Retinal pigment epithelial cell (primary cell): ENCODE measurements at regions not wholly inside any gene's neighbourhood (a gene's known extent, or its start where the extent isn't known, plus 50 kb on each side); places are given as distances from the start of the nearest gene placed in this dataset.

Experiments used
- DNase-seq: peaks from one replicate; pipeline ENCODE4 v3.0.0-alpha.2; 2010; ENCODE audit warnings: low read depth
- H3K4me3 ChIP-seq: 2 replicates; pipeline ENCODE4 v1.5.1; 2011; ENCODE audit warnings: mild to moderate bottlenecking, low read length, control low read depth, moderate library complexity
- TF ChIP-seq, protein P1 (sequence below): conservative IDR thresholded peaks from 2 replicates; pipeline ENCODE4 v1.5.1; 2011; ENCODE audit warnings: low read depth, low read length, control low read depth, inconsistent platforms

- TF ChIP-seq, protein P1, sequence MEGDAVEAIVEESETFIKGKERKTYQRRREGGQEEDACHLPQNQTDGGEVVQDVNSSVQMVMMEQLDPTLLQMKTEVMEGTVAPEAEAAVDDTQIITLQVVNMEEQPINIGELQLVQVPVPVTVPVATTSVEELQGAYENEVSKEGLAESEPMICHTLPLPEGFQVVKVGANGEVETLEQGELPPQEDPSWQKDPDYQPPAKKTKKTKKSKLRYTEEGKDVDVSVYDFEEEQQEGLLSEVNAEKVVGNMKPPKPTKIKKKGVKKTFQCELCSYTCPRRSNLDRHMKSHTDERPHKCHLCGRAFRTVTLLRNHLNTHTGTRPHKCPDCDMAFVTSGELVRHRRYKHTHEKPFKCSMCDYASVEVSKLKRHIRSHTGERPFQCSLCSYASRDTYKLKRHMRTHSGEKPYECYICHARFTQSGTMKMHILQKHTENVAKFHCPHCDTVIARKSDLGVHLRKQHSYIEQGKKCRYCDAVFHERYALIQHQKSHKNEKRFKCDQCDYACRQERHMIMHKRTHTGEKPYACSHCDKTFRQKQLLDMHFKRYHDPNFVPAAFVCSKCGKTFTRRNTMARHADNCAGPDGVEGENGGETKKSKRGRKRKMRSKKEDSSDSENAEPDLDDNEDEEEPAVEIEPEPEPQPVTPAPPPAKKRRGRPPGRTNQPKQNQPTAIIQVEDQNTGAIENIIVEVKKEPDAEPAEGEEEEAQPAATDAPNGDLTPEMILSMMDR = no peak
- H3K4me3 ChIP-seq = no peak overlapping the region
- no peak for DNase-seq
Measured at GRCh38 chr5:30661730-30662129, 531.8 kb upstream of the CDH6 start.

GRCh38 chr5:30659417-30659816 is 534.1 kb upstream of the CDH6 start:
- DNase-seq = no peak
- TF ChIP-seq, protein P1 = no peak
- H3K4me3 ChIP-seq = no peak overlapping the region

DNA sequence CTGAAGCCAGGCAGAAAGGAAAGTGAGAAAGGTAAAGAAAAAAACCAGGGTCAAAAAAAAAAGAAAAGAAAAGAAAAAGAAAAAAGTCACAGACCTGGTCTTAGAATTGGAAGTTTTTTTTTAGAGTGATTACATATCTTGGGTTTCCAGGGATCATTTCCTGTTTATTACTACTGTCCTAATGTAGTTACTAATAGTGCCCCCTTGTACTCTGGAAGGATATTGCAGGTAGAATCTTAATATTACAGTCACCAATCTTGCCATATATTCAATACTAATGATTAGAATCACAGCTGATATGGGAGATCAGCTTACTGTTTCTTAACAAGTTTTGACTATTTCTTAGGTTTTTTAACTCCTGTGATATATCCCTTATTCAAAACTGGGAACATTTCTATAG is 543.2 kb upstream of the CDH6 start:
- TF ChIP-seq, protein P1 = peak; percentile 10
- no peak overlapping the region for H3K4me3 ChIP-seq
- DNase-seq = no peak

DNA sequence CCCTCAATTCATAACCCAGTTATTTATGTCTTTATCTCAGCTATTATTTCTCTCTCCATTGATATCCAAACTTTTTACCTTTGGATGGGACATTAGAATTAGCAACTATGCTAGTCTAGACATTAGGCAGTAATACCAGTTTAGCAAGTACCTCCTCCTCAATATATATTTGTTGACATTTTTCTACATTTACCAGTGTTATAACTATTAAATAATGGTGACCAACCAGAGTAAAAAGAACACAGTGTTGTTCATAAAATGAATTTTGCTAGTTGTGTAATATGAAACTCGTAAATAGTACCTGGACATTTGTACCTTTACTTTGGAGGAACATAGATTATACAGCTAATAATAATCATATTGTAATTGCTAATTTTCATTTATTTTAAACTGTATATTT is 554.6 kb upstream of the CDH6 start:
- no peak overlapping the region for H3K4me3 ChIP-seq
- no peak for DNase-seq
- TF ChIP-seq, protein P1 = no peak

DNA sequence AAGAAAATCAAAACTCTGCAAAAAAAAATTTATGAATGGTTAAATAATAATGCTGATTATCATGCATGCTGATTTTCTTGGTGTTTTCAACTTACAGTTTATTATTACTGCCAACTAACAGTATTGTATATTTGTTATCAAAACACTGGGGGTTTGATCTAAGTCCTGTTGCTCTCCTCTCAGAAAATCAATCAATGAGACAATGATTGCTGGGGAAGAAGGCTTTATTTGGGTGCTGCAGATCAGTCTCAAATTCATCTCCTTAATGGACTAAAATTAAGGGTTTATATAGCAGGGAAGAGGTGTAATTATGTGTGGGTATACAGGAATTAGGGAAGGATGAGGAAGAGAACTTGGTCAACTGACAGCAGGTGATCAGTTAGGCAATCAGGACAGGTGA is 565.5 kb upstream of the CDH6 start:
- no peak overlapping the region for H3K4me3 ChIP-seq
- TF ChIP-seq, protein P1 = no peak
- DNase-seq = no peak

- no peak for DNase-seq
- no peak overlapping the region for H3K4me3 ChIP-seq
- TF ChIP-seq, protein P1 = no peak
Measured at GRCh38 chr5:30626557-30626956, 566.9 kb upstream of the CDH6 start.

- DNase-seq = no peak
- TF ChIP-seq, protein P1 = no peak
Measured at GRCh38 chr5:30620481-30621085, 572.9 kb upstream of the CDH6 start.

More at GRCh38 chr5:30620481-30621085, 572.9 kb upstream of the CDH6 start:
- no peak overlapping the region for H3K4me3 ChIP-seq
